RWPE1 (cell line): ENCODE measurements at regions not wholly inside any gene's neighbourhood (a gene's known extent, or its start where the extent isn't known, plus 50 kb on each side); places are given as distances from the start of the nearest gene placed in this dataset.

Source experiments
- CTCF ChIA-PET: fragments of 350-600 bp; sonication (Branson Sonifier 250); formaldehyde crosslinking; extraction: SDS; loops from one replicate; lab custom pipeline; 2021; lab: Yijun Ruan, JAX
- POLR2A ChIA-PET: fragments of 400-600 bp; formaldehyde crosslinking; extraction: SDS; loops from one replicate; lab custom pipeline; 2020; ENCODE audit warnings: antibody characterized with exemption; ENCODE audit not compliant: low non-redundant PET; lab: Yijun Ruan, JAX
- DNase-seq: peaks from one replicate; pipeline ENCODE4 v3.0.0; 2012; ENCODE audit warnings: low spot score
- H3K27ac ChIP-seq: fragments of 450-650 bp; 2 replicates; pipeline ENCODE4 v1.5.1; 2017
- CTCF ChIP-seq: fragments of 450-650 bp; conservative IDR thresholded peaks from 2 replicates; pipeline ENCODE4 v1.5.1; 2017; ENCODE audit warnings: low read depth, mild to moderate bottlenecking

- POLR2A ChIA-PET, result no interaction called here
- CTCF ChIA-PET, result no interaction called here
- DNase-seq, result no peak
- no peak for TF ChIP-seq CTCF
- no peak overlapping the region for H3K27ac ChIP-seq
Measured at GRCh38 chr2:19722531-19722971, 179.2 kb downstream of the TTC32 start.

- ChIA-PET CTCF (no interaction called here), POLR2A (no interaction called here)
- no peak for DNase-seq
- no peak overlapping the region for H3K27ac ChIP-seq
- no peak for TF ChIP-seq CTCF
Measured at GRCh38 chr2:19720306-19720705, 181.5 kb downstream of the TTC32 start.

- CTCF ChIA-PET, result interaction anchor here (0.7 kb wide), 1 partner anchor 19 kb away, joined by 4 read pairs; no protein-coding TSS in a partner anchor
Measured at GRCh38 chr2:19719540-19719939, 182.2 kb downstream of the TTC32 start.

GRCh38 chr2:19717446-19717845 lies 184.3 kb downstream of the TTC32 start:
- DNase-seq, result no peak
- H3K27ac ChIP-seq, result no peak overlapping the region
- CTCF ChIA-PET, result no interaction called here
- POLR2A ChIA-PET, result no interaction called here
- TF ChIP-seq CTCF, result no peak

More at GRCh38 chr2:19719540-19719939, 182.2 kb downstream of the TTC32 start:
- no peak for TF ChIP-seq CTCF
- POLR2A ChIA-PET, result no interaction called here
- DNase-seq, result no peak
- H3K27ac ChIP-seq, result no peak overlapping the region

- no peak overlapping the region for H3K27ac ChIP-seq
- TF ChIP-seq CTCF, result no peak
- DNase-seq, result no peak
- ChIA-PET POLR2A (no interaction called here), CTCF (no interaction called here)
Measured at GRCh38 chr2:19714926-19715325, 186.9 kb downstream of the TTC32 start.

- no peak for DNase-seq
- CTCF ChIA-PET, result interaction anchor here (0.9 kb wide), 1 partner anchor 13 kb away, joined by 3 read pairs; no protein-coding TSS in a partner anchor
- POLR2A ChIA-PET, result no interaction called here
- TF ChIP-seq CTCF, result no peak
- H3K27ac ChIP-seq, result no peak overlapping the region
Measured at GRCh38 chr2:19712850-19713249, 188.9 kb downstream of the TTC32 start.
